Trophoblast cell (in vitro differentiated cells and primary cell): ENCODE measurements at regions not wholly inside any gene's neighbourhood (a gene's known extent, or its start where the extent isn't known, plus 50 kb on each side); places are given as distances from the start of the nearest gene placed in this dataset.
A peak's percentile ranks its signal among the peaks of the same experiment; 100 is the strongest.

Experiments
- DNase-seq, 2 donors: peaks; one replicate each; pipeline ENCODE4 v3.0.0-alpha.2; 2016
- H2AFZ ChIP-seq: 2 replicates; pipeline ENCODE4 v1.6.1; 2013; ENCODE audit warnings: low read length, moderate library complexity, mild to moderate bottlenecking; ENCODE audit not compliant: insufficient read depth, poor library complexity
- H2AK5ac ChIP-seq: 2 replicates; pipeline ENCODE4 v1.6.1; 2013; ENCODE audit warnings: mild to moderate bottlenecking, low read length
- H2BK120ac ChIP-seq: 2 replicates; pipeline ENCODE4 v1.6.1; 2013; ENCODE audit warnings: low read length, mild to moderate bottlenecking, moderate library complexity; ENCODE audit not compliant: insufficient read depth, poor library complexity
- H2BK12ac ChIP-seq: 2 replicates; pipeline ENCODE4 v1.6.1; 2013; ENCODE audit warnings: mild to moderate bottlenecking, low read length, moderate library complexity
- H2BK5ac ChIP-seq: 2 replicates; pipeline ENCODE4 v1.6.1; 2013; ENCODE audit warnings: low read length, low read depth, moderate library complexity, mild to moderate bottlenecking; ENCODE audit not compliant: poor library complexity
- H3K14ac ChIP-seq: 2 replicates; pipeline ENCODE4 v1.6.1; 2013; ENCODE audit warnings: mild to moderate bottlenecking, low read length
- H3K18ac ChIP-seq: 2 replicates; pipeline ENCODE4 v1.6.1; 2013; ENCODE audit warnings: mild to moderate bottlenecking, low read length
- H3K23ac ChIP-seq: 2 replicates; pipeline ENCODE4 v1.6.1; 2013; ENCODE audit warnings: low read length
- H3K27ac ChIP-seq: 2 replicates; pipeline ENCODE4 v1.5.1; 2013; ENCODE audit warnings: low read depth, mild to moderate bottlenecking, inconsistent platforms, low read length, moderate library complexity
- H3K27me3 ChIP-seq: 2 replicates; pipeline ENCODE4 v1.6.1; 2013; ENCODE audit warnings: inconsistent platforms, mild to moderate bottlenecking, low read length, moderate library complexity; ENCODE audit not compliant: insufficient read depth
- H3K36me3 ChIP-seq, 2 experiments: 1 replicate in 1 of 2; 2 replicates in 1 of 2; pipeline ENCODE4 v1.6.1; 2013; ENCODE audit warnings: low read length in 2 of 2, mild to moderate bottlenecking in 2 of 2, moderate library complexity in 1 of 2; ENCODE audit not compliant: insufficient read depth in 2 of 2, control insufficient read depth in 1 of 2
- H3K4ac ChIP-seq: 2 replicates; pipeline ENCODE4 v1.6.1; 2013; ENCODE audit warnings: low read depth, mild to moderate bottlenecking, low read length, moderate library complexity
- H3K4me1 ChIP-seq, 2 experiments: 1 replicate in 1 of 2; 2 replicates in 1 of 2; pipeline ENCODE4 v1.6.1; 2013; ENCODE audit warnings: low read length in 2 of 2, mild to moderate bottlenecking in 2 of 2, moderate library complexity in 1 of 2; ENCODE audit not compliant: insufficient read depth in 2 of 2, control insufficient read depth in 1 of 2
- H3K4me2 ChIP-seq: 2 replicates; pipeline ENCODE4 v1.6.1; 2013; ENCODE audit warnings: inconsistent platforms, mild to moderate bottlenecking, low read length, moderate library complexity
- H3K4me3 ChIP-seq: 2 replicates; pipeline ENCODE4 v1.5.1; 2013; ENCODE audit warnings: mild to moderate bottlenecking, low read depth, low read length, inconsistent platforms
- H3K79me1 ChIP-seq: one replicate; pipeline ENCODE4 v1.6.1; 2013; ENCODE audit warnings: low read length
- H3K79me2 ChIP-seq: 2 replicates; pipeline ENCODE4 v1.6.1; 2013; ENCODE audit warnings: low read length, mild to moderate bottlenecking; ENCODE audit not compliant: control insufficient read depth, insufficient read depth, poor library complexity
- H3K9ac ChIP-seq: 2 replicates; pipeline ENCODE4 v1.6.1; 2013; ENCODE audit warnings: mild to moderate bottlenecking, low read length
- H3K9me3 ChIP-seq: 2 replicates; pipeline ENCODE4 v1.6.1; 2013; ENCODE audit warnings: low read depth, mild to moderate bottlenecking, control low read depth, inconsistent platforms, low read length; ENCODE audit not compliant: insufficient read depth
- H4K12ac ChIP-seq: 2 replicates; pipeline ENCODE4 v1.6.1; 2013; ENCODE audit warnings: low read depth, mild to moderate bottlenecking, low read length, moderate library complexity
- H4K8ac ChIP-seq: 2 replicates; pipeline ENCODE4 v1.6.1; 2013; ENCODE audit warnings: low read depth, mild to moderate bottlenecking, low read length, moderate library complexity
- H4K91ac ChIP-seq: one replicate; pipeline ENCODE4 v1.6.1; 2013; ENCODE audit warnings: low read depth, mild to moderate bottlenecking, low read length, moderate library complexity
- WGBS: extraction: QIAGEN DNeasy Blood & Tissue Kit; methylation state at CpG from one replicate; pipeline ENCODE4 v1.1.7; 2013; ENCODE audit warnings: missing lambda C conversion rate; ENCODE audit not compliant: insufficient read length, insufficient coverage; ENCODE audit errors: extremely low coverage; 5-methylcytosine and 5-hydroxymethylcytosine counted together

DNA sequence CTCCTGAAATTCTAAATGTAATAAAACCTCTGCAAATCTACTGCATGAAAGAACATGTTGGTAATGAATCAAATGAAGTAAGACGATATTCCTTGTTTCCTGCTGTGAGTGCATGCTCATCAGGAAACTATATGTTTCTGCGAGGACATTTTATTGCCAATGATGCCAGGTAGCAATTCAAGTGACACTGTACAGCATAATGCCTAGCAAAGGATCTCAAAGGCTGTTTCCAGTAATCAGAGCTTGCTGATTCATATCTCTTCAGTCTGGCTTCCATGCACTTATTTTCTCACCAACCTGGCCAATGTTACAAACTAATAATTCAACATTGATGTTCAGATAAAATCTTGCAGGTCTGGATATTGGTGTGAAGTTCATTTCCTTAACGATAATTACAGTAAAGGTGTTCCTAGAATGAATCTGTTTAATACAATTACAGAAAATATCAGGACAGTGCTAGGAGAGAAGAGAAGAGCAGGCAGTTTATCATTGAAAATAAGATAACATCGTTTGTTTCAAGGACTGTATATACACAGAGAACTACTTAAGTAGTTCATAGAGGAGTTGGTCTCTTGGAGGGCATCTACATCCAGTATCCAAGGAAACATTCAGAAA is 568.5 kb upstream of the SOX11 start:
- no peak overlapping the region for H2BK5ac ChIP-seq
- H3K9ac ChIP-seq = no peak overlapping the region
- H3K23ac ChIP-seq = no peak overlapping the region
- no peak overlapping the region for H4K12ac ChIP-seq
- no peak overlapping the region for H2AFZ ChIP-seq
- H3K27me3 ChIP-seq = no peaks in the 10 kb centered on the region
- H3K4me1 ChIP-seq = no peaks in the 10 kb centered on the region
- H3K27ac ChIP-seq = no peak overlapping the region
- no peak overlapping the region for H3K4ac ChIP-seq
- WGBS = no CpG with 5 or more reads among the region's 4 CpGs
- H2BK120ac ChIP-seq = no peak overlapping the region
- no peaks in the 10 kb centered on the region for H3K36me3 ChIP-seq
- H3K79me1 ChIP-seq = no peaks in the 10 kb centered on the region
- H3K79me2 ChIP-seq = no peaks in the 10 kb centered on the region
- H3K4me2 ChIP-seq = no peak overlapping the region
- no peak overlapping the region for H2BK12ac ChIP-seq
- H3K14ac ChIP-seq = no peak overlapping the region
- H3K9me3 ChIP-seq = no peaks in the 10 kb centered on the region
- no peak overlapping the region for H2AK5ac ChIP-seq
- DNase-seq = no peak
- no peak overlapping the region for H3K18ac ChIP-seq
- no peak overlapping the region for H3K4me3 ChIP-seq
- no peak overlapping the region for H4K91ac ChIP-seq
- H4K8ac ChIP-seq = no peak overlapping the region

GRCh38 chr2:5125017-5125730 is 567.0 kb upstream of the SOX11 start:
- H3K14ac ChIP-seq = no peak overlapping the region
- no peak overlapping the region for H3K4me3 ChIP-seq

GRCh38 chr2:5132281-5132680 is 559.9 kb upstream of the SOX11 start:
- Histone ChIP-seq H3K27me3 (no peaks in the 10 kb centered on the region), H2BK12ac (no peak overlapping the region), H2AFZ (no peak overlapping the region), H3K18ac (no peak overlapping the region), H3K79me1 (no peaks in the 10 kb centered on the region), H3K14ac (no peak overlapping the region), H2BK120ac (no peak overlapping the region), H3K27ac (no peak overlapping the region), H3K79me2 (no peaks in the 10 kb centered on the region), H3K36me3 (no peaks in the 10 kb centered on the region), H3K4me2 (no peak overlapping the region), H2BK5ac (no peak overlapping the region), H3K9ac (no peak overlapping the region), H3K23ac (no peak overlapping the region), H4K12ac (no peak overlapping the region), H2AK5ac (no peak overlapping the region), H3K4me1 (no peaks in the 10 kb centered on the region), H4K8ac (no peak overlapping the region), H3K4me3 (no peak overlapping the region), H4K91ac (no peak overlapping the region), H3K4ac (no peak overlapping the region), H3K9me3 (peaks cover 6% of the 10 kb centered on the region)
- DNase-seq = no peak
- no CpG with 5 or more reads among the region's 5 CpGs for WGBS

More at GRCh38 chr2:5125017-5125730, 567.0 kb upstream of the SOX11 start:
- Histone ChIP-seq H3K18ac (no peak overlapping the region), H3K4ac (no peak overlapping the region), H3K4me1 (no peaks in the 10 kb centered on the region), H3K79me2 (no peaks in the 10 kb centered on the region), H3K27me3 (no peaks in the 10 kb centered on the region), H2BK120ac (no peak overlapping the region), H3K36me3 (no peaks in the 10 kb centered on the region), H3K9me3 (no peaks in the 10 kb centered on the region), H4K8ac (no peak overlapping the region), H3K9ac (no peak overlapping the region), H2AK5ac (no peak overlapping the region), H2BK12ac (no peak overlapping the region), H3K27ac (no peak overlapping the region), H3K23ac (no peak overlapping the region), H3K79me1 (no peaks in the 10 kb centered on the region), H2AFZ (no peak overlapping the region), H4K91ac (no peak overlapping the region), H2BK5ac (no peak overlapping the region), H4K12ac (no peak overlapping the region), H3K4me2 (no peak overlapping the region)
- no peak for DNase-seq
- no CpG with 5 or more reads among the region's 2 CpGs for WGBS

- Histone ChIP-seq H4K91ac (no peak overlapping the region), H3K9me3 (no peaks in the 10 kb centered on the region), H3K36me3 (no peaks in the 10 kb centered on the region), H2BK120ac (no peak overlapping the region), H2AK5ac (no peak overlapping the region), H4K8ac (no peak overlapping the region), H3K4ac (no peak overlapping the region), H2BK5ac (no peak overlapping the region), H3K27ac (no peak overlapping the region), H3K9ac (no peak overlapping the region), H3K4me1 (no peaks in the 10 kb centered on the region), H3K79me1 (no peaks in the 10 kb centered on the region), H3K4me2 (no peak overlapping the region), H3K23ac (no peak overlapping the region), H2AFZ (no peak overlapping the region), H3K4me3 (no peak overlapping the region), H2BK12ac (no peak overlapping the region), H3K14ac (no peak overlapping the region), H3K18ac (no peak overlapping the region), H3K79me2 (no peaks in the 10 kb centered on the region), H3K27me3 (no peaks in the 10 kb centered on the region), H4K12ac (no peak overlapping the region)
- no CpG with 5 or more reads among the region's 2 CpGs for WGBS
- DNase-seq = peak in 1 of 2 donors; percentile 67
Measured at GRCh38 chr2:5140347-5140746, 551.8 kb upstream of the SOX11 start.
